HCT116 (cell line): ENCODE measurements at regions not wholly inside any gene's neighbourhood (a gene's known extent, or its start where the extent isn't known, plus 50 kb on each side); places are given as distances from the start of the nearest gene placed in this dataset.

Source experiments
- ATAC-seq: fragments of 200-7000 bp; cut with Tn5 transposase; 2 replicates; pipeline ENCODE4 v1.9.1; 2020; ENCODE audit warnings: mild to moderate bottlenecking, moderate library complexity
- BruUV-seq: library from RNA; stranded (reverse); fragments of 400-500 nt; replicated peaks from 2 replicates; lab custom pipeline; 2021; lab: Mats Ljungman, UMichigan
- CTCF ChIA-PET: fragments of 300-600 bp; sonication (Branson Sonifier 250); formaldehyde crosslinking; loops from one replicate; lab custom pipeline; 2021; ENCODE audit warnings: antibody characterized with exemption; lab: Charles Lee
- POLR2A ChIA-PET: fragments of 300-600, 350-600 bp; sonication (Branson Sonifier 250); formaldehyde crosslinking; loops from one replicate; lab custom pipeline; 2021; ENCODE audit warnings: antibody characterized with exemption; lab: Charles Lee
- RAD21 ChIA-PET, 2 experiments: fragments of 300-600 bp; sonication (Branson Sonifier 250); formaldehyde crosslinking; loops; one replicate each; lab custom pipeline; 2023; ENCODE audit warnings: low total read pairs in 2 of 2; ENCODE audit not compliant: uncharacterized antibody in 2 of 2, unreplicated experiment in 2 of 2, low non-redundant PET in 1 of 2; lab: Charles Lee
- DNase-seq: peaks from one replicate; pipeline ENCODE4 v3.0.0-alpha.2; 2010; ENCODE audit warnings: low read depth, low spot score
- H2AFZ ChIP-seq: fragments of 200-600 bp; shearing (Covaris generic), sonication (generic); 2 replicates; pipeline ENCODE4 v1.6.1; 2017; ENCODE audit warnings: low read depth, mixed run types, mixed read lengths, antibody characterized with exemption, low read length; ENCODE audit not compliant: poor library complexity, severe bottlenecking
- H3K27ac ChIP-seq: 2 replicates; pipeline ENCODE4 v1.5.1; 2012; ENCODE audit warnings: low read depth, low read length
- H3K27me3 ChIP-seq: fragments of 200-600 bp; sonication (generic); 2 replicates; pipeline ENCODE4 v1.6.1; 2016; ENCODE audit warnings: mixed run types, low read length, mixed read lengths; ENCODE audit not compliant: insufficient read depth
- H3K36me3 ChIP-seq, 2 experiments: fragments of 200-500 bp in 1 of 2; fragments of 200-600 bp in 1 of 2; sonication (Bioruptor generic) in 1 of 2; sonication (generic) in 1 of 2; 2 replicates each; pipeline versions ENCODE4 v1.5.1 to v1.6.1; 2014 to 2016; ENCODE audit warnings: low read length in 2 of 2, inconsistent platforms in 1 of 2, mixed read lengths in 1 of 2, mixed run types in 1 of 2; ENCODE audit not compliant: insufficient read depth in 2 of 2, control insufficient read depth in 1 of 2
- H3K4me1 ChIP-seq, 2 experiments: fragments of 200-600 bp in 1 of 2; sonication (generic) in 1 of 2; 2 replicates each; pipeline versions ENCODE4 v1.5.1 to v1.6.1; 2012 to 2017; ENCODE audit warnings: low read length in 2 of 2, inconsistent platforms in 1 of 2, mild to moderate bottlenecking in 1 of 2, mixed read lengths in 1 of 2, mixed run types in 1 of 2, moderate library complexity in 1 of 2; ENCODE audit not compliant: insufficient read depth in 2 of 2, control insufficient read depth in 1 of 2
- H3K4me2 ChIP-seq: fragments of 200-600 bp; sonication (generic); 2 replicates; pipeline ENCODE4 v1.6.1; 2017; ENCODE audit warnings: mixed run types, low read length, mixed read lengths
- H3K4me3 ChIP-seq, 2 experiments: fragments of 200-600 bp in 1 of 2; sonication (generic) in 1 of 2; replicated peaks in 1 of 2; 2 replicates each; pipeline ENCODE4 v1.5.1; 2011 to 2016; ENCODE audit warnings: low read length in 2 of 2, control low read depth in 1 of 2, low read depth in 1 of 2, mild to moderate bottlenecking in 1 of 2, mixed read lengths in 1 of 2, mixed run types in 1 of 2
- H3K79me2 ChIP-seq: fragments of 200-600 bp; sonication (generic); 2 replicates; pipeline ENCODE4 v1.6.1; 2017; ENCODE audit warnings: mild to moderate bottlenecking, mixed run types, low read length, moderate library complexity, mixed read lengths; ENCODE audit not compliant: insufficient read depth
- H3K9ac ChIP-seq: fragments of 200-600 bp; sonication (generic); 2 replicates; pipeline ENCODE4 v1.6.1; 2016; ENCODE audit warnings: low read length, mixed read lengths
- H3K9me2 ChIP-seq: fragments of 200-600 bp; sonication (generic), shearing (Covaris generic); 2 replicates; pipeline ENCODE4 v1.6.1; 2017; ENCODE audit warnings: mixed run types, mild to moderate bottlenecking, moderate library complexity; ENCODE audit not compliant: insufficient read depth
- H3K9me3 ChIP-seq, 2 experiments: fragments of 200-500 bp in 1 of 2; fragments of 200-600 bp in 1 of 2; sonication (Bioruptor generic) in 1 of 2; sonication (generic) in 1 of 2; 2 replicates each; pipeline ENCODE4 v1.6.1; 2014 to 2017; ENCODE audit warnings: low read length in 2 of 2, mixed read lengths in 2 of 2, inconsistent platforms in 1 of 2, low read depth in 1 of 2, mild to moderate bottlenecking in 1 of 2, mixed run types in 1 of 2, moderate library complexity in 1 of 2; ENCODE audit not compliant: control insufficient read depth in 1 of 2, insufficient read depth in 1 of 2
- H4K20me1 ChIP-seq: fragments of 200-600 bp; sonication (generic), shearing (Covaris generic); 2 replicates; pipeline ENCODE4 v1.6.1; 2017; ENCODE audit warnings: mixed run types, mild to moderate bottlenecking, moderate library complexity; ENCODE audit not compliant: insufficient read depth
- ATF3 ChIP-seq: IDR thresholded peaks from 2 replicates; pipeline ENCODE4 v1.6.1; 2012
- CEBPB ChIP-seq: IDR thresholded peaks from 2 replicates; pipeline ENCODE4 v1.6.1; 2012; ENCODE audit warnings: low read depth
- EGR1 ChIP-seq: IDR thresholded peaks from 2 replicates; pipeline ENCODE4 v1.6.1; 2012; ENCODE audit warnings: low read depth
- ELF1 ChIP-seq: IDR thresholded peaks from 2 replicates; pipeline ENCODE4 v1.6.1; 2012; ENCODE audit warnings: low read depth, borderline replicate concordance
- EZH2 ChIP-seq: fragments of 200-600 bp; sonication (generic); IDR thresholded peaks from 2 replicates; pipeline ENCODE4 v1.6.1; 2017; ENCODE audit warnings: antibody characterized with exemption, mixed run types
- EZH2phosphoT487 ChIP-seq: fragments of 200-600 bp; IDR thresholded peaks from 2 replicates; pipeline ENCODE4 v1.6.1; 2018; ENCODE audit warnings: antibody characterized with exemption, borderline replicate concordance
- FOSL1 ChIP-seq: IDR thresholded peaks from 2 replicates; pipeline ENCODE4 v1.6.1; 2012; ENCODE audit warnings: low read depth
- JUND ChIP-seq: IDR thresholded peaks from 2 replicates; pipeline ENCODE4 v1.6.1; 2012
- POLR2A ChIP-seq: IDR thresholded peaks from 2 replicates; pipeline ENCODE4 v1.7.0; 2011; ENCODE audit warnings: borderline replicate concordance; ENCODE audit not compliant: insufficient read depth, insufficient read length; ENCODE audit errors: extremely low read depth
- RAD21 ChIP-seq: IDR thresholded peaks from 2 replicates; pipeline ENCODE4 v1.6.1; 2012; ENCODE audit warnings: low read depth, mild to moderate bottlenecking
- REST ChIP-seq: IDR thresholded peaks from 2 replicates; pipeline ENCODE4 v1.6.1; 2012; ENCODE audit warnings: low read depth
- SIN3A ChIP-seq: IDR thresholded peaks from 2 replicates; pipeline ENCODE4 v1.6.1; 2012; ENCODE audit warnings: low read depth
- SRF ChIP-seq: IDR thresholded peaks from 2 replicates; pipeline ENCODE4 v1.6.1; 2012; ENCODE audit warnings: low read depth
- TCF7L2 ChIP-seq: IDR thresholded peaks from 2 replicates; pipeline ENCODE4 v1.7.0; 2011; ENCODE audit warnings: borderline replicate concordance, inconsistent platforms; ENCODE audit not compliant: insufficient read depth, insufficient read length; ENCODE audit errors: extremely low read depth
- intact Hi-C: fragments of 100-400 bp; cut with micrococcal nuclease; formaldehyde crosslinking; loops from 2 replicates; pipeline ENCODE4 v1.10.0; 2022
- TF ChIP-seq, protein P1 (sequence below): IDR thresholded peaks from 2 replicates; pipeline ENCODE4 v1.6.1; 2011; ENCODE audit warnings: mild to moderate bottlenecking, low read length, moderate library complexity; ENCODE audit not compliant: insufficient replicate concordance; ENCODE audit errors: extremely low read depth

GRCh38 chr7:119703895-119704294, 569.1 kb upstream of the KCND2 start:
- ChIA-PET CTCF (no interaction called here), RAD21 (no interaction called here), POLR2A (no interaction called here)
- DNase-seq (no peak), ATAC-seq (no peak)
- Histone ChIP-seq H3K9me2 (no peaks in the 10 kb centered on the region), H3K4me2 (no peak overlapping the region), H3K79me2 (no peaks in the 10 kb centered on the region), H3K4me3 (no peak overlapping the region), H3K9ac (no peak overlapping the region), H3K36me3 (no peaks in the 10 kb centered on the region), H3K27me3 (no peaks in the 10 kb centered on the region), H3K27ac (no peak overlapping the region), H3K4me1 (no peaks in the 10 kb centered on the region), H4K20me1 (no peaks in the 10 kb centered on the region), H2AFZ (no peak overlapping the region), H3K9me3 (0 out of 4 replicates have a peak, but pooled peaks cover 0 to 4% of the 10 kb centered on the region in 2 experiments)
- no TSS peak for BruUV-seq
- TF ChIP-seq, protein P1, sequence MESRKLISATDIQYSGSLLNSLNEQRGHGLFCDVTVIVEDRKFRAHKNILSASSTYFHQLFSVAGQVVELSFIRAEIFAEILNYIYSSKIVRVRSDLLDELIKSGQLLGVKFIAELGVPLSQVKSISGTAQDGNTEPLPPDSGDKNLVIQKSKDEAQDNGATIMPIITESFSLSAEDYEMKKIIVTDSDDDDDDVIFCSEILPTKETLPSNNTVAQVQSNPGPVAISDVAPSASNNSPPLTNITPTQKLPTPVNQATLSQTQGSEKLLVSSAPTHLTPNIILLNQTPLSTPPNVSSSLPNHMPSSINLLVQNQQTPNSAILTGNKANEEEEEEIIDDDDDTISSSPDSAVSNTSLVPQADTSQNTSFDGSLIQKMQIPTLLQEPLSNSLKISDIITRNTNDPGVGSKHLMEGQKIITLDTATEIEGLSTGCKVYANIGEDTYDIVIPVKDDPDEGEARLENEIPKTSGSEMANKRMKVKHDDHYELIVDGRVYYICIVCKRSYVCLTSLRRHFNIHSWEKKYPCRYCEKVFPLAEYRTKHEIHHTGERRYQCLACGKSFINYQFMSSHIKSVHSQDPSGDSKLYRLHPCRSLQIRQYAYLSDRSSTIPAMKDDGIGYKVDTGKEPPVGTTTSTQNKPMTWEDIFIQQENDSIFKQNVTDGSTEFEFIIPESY, result no peak
- TF ChIP-seq POLR2A, result no peak
- no peak for TF ChIP-seq ATF3
- TF ChIP-seq EZH2, result no peak
- TF ChIP-seq JUND, result no peak
- TF ChIP-seq EGR1, result no peak
- TF ChIP-seq REST, result no peak
- no peak for TF ChIP-seq RAD21
- no peak for TF ChIP-seq ELF1
- no peak for TF ChIP-seq CEBPB
- no peak for TF ChIP-seq SRF
- TF ChIP-seq SIN3A, result no peak
- no peak for TF ChIP-seq FOSL1
- TF ChIP-seq TCF7L2, result no peak
- no peak for TF ChIP-seq EZH2phosphoT487
- intact Hi-C loops, result no loop called here
